WERI-Rb-1 (cell line): ENCODE measurements at regions not wholly inside any gene's neighbourhood (a gene's known extent, or its start where the extent isn't known, plus 50 kb on each side); places are given as distances from the start of the nearest gene placed in this dataset.

Source experiments
- DNase-seq: peaks from one replicate; pipeline ENCODE4 v3.0.0-alpha.2; 2020
- H3K27ac ChIP-seq: fragments of 250-450 bp; sonication (Bioruptor Pico); 2 replicates; pipeline ENCODE4 v1.5.1; 2020; ENCODE audit warnings: mild to moderate bottlenecking, moderate library complexity
- H3K27me3 ChIP-seq: fragments of 250-450 bp; sonication (Bioruptor Pico); 2 replicates; pipeline ENCODE4 v1.5.1; 2021; ENCODE audit warnings: mild to moderate bottlenecking, low read depth, moderate library complexity; ENCODE audit not compliant: insufficient read depth, severe bottlenecking
- H3K36me3 ChIP-seq: fragments of 250-450 bp; sonication (Bioruptor Pico); 2 replicates; pipeline ENCODE4 v1.5.1; 2020; ENCODE audit warnings: mild to moderate bottlenecking, moderate library complexity
- H3K4me3 ChIP-seq: 2 replicates; pipeline ENCODE4 v1.5.1; 2011; ENCODE audit warnings: low read depth, mild to moderate bottlenecking, control low read depth, low read length
- H3K9me3 ChIP-seq: fragments of 250-450 bp; sonication (Bioruptor Pico); 2 replicates; pipeline ENCODE4 v1.5.1; 2021; ENCODE audit warnings: mild to moderate bottlenecking, moderate library complexity; ENCODE audit not compliant: severe bottlenecking
- CTCF ChIP-seq: IDR thresholded peaks from 2 replicates; pipeline ENCODE4 v1.5.1; 2011; ENCODE audit warnings: low read depth, mild to moderate bottlenecking, control low read depth, inconsistent platforms, low read length

DNA sequence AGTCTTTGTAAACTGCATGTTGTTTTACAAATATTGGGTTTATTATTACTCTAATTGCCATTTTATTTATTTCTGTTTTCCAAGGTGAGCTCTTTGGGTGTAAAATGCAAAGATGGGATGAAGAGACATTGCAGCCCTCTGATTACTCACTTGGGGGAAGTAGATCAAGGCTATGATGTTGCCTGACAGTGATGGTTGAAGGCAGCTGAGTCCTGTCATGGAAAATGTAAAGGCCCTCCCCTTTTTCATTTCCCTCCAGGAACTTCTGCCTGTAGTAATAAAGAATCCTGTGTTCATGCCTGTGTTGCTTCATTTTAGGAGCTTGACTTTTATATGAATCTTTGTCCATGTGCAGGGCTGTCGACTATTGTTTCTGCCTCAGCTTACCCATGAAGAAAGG is 605.4 kb upstream of the CLINT1 start:
- TF ChIP-seq CTCF, result no peak
- H3K4me3 ChIP-seq, result no peak overlapping the region
- no peaks in the 10 kb centered on the region for H3K36me3 ChIP-seq
- no peaks in the 10 kb centered on the region for H3K9me3 ChIP-seq
- DNase-seq, result no peak
- no peak overlapping the region for H3K27ac ChIP-seq
- no peaks in the 10 kb centered on the region for H3K27me3 ChIP-seq

DNA sequence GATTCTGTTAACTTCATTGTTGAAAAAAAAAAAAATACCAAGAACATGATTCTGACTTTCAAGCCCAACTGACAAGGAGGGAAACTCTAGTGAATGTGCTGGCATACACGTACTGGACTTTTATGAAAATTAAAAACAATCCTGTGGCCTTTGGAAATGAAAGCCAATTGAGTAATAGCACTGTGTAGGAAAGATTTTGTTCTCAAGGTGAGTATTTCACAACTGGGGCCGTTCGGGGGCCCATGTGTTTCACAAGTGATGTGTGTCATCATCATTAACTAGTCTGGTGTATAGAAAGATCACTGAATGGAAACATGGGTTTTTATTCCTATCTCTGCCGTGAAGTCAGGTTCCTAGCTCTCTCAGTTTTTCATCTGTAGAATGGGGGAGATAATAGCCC is 605.0 kb upstream of the CLINT1 start:
- no peak for DNase-seq

GRCh38 chr5:158463188-158463587 is 604.2 kb upstream of the CLINT1 start:
- Histone ChIP-seq H3K27ac (no peak overlapping the region), H3K9me3 (no peaks in the 10 kb centered on the region), H3K27me3 (no peaks in the 10 kb centered on the region), H3K36me3 (no peaks in the 10 kb centered on the region), H3K4me3 (no peak overlapping the region)
- no peak for TF ChIP-seq CTCF
- no peak for DNase-seq

More for the DNA sequence above, 605.0 kb upstream of the CLINT1 start:
- no peak for TF ChIP-seq CTCF
- Histone ChIP-seq H3K4me3 (no peak overlapping the region), H3K36me3 (no peaks in the 10 kb centered on the region), H3K27ac (no peak overlapping the region), H3K27me3 (no peaks in the 10 kb centered on the region), H3K9me3 (no peaks in the 10 kb centered on the region)

DNA sequence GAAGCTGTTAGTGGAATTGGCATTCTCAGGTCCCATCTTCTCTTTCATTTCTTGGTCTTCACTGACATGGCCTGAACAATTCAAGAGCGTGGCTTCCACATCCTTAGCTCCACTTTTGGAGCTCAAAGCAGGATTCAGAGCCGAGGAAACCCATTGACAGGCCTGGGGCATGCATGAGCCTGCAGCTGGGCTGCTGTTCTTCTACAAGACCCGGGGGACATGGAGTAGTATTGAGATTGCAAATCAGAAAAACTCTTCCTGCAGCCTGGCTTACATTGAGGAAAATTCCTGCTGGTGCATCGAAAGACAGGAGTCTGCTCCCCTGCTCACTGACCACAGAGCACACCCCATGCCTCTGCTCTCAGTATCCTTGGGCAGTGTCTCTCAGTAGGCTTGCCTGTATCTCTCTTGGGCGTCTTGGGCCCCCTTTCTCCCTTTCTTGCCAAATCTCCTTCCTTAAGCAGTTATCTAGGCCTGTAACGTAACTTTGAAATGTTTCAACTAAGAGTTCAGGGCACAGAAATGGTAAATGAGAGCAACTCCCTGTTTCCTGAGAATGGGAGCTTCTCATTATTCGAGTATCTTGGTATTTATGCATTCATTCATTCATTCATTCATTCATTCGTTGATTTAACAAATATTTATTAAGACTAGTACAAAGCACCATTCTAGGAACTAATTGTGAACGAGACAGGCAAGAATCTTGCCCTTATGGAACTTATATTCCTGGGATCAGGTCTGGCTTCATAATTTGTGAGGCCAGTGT is 603.6 kb upstream of the CLINT1 start:
- no peaks in the 10 kb centered on the region for H3K27me3 ChIP-seq
- DNase-seq, result no peak
- H3K9me3 ChIP-seq, result no peaks in the 10 kb centered on the region
- no peak overlapping the region for H3K4me3 ChIP-seq
- TF ChIP-seq CTCF, result no peak
- H3K27ac ChIP-seq, result no peak overlapping the region
- no peaks in the 10 kb centered on the region for H3K36me3 ChIP-seq

GRCh38 chr5:158461240-158461854 is 602.4 kb upstream of the CLINT1 start:
- no peaks in the 10 kb centered on the region for H3K36me3 ChIP-seq
- H3K4me3 ChIP-seq, result no peak overlapping the region
- no peaks in the 10 kb centered on the region for H3K9me3 ChIP-seq
- H3K27me3 ChIP-seq, result no peaks in the 10 kb centered on the region
- H3K27ac ChIP-seq, result no peak overlapping the region
- no peak for DNase-seq
- no peak for TF ChIP-seq CTCF
